LNCaP clone FGC (cell line): ENCODE measurements at regions not wholly inside any gene's neighbourhood (a gene's known extent, or its start where the extent isn't known, plus 50 kb on each side); places are given as distances from the start of the nearest gene placed in this dataset.
"Not testable (repeated sequence)": the region's sequence is repeated elsewhere in the genome, so short reads cannot be mapped to it uniquely, and the experiment has no call there.

Source experiments
- DNase-seq: peaks from one replicate; pipeline ENCODE4 v3.0.0-alpha.2; 2011; ENCODE audit warnings: low read depth
- H3K4me3 ChIP-seq: 2 replicates; pipeline ENCODE4 v1.5.1; 2011; ENCODE audit warnings: mild to moderate bottlenecking, low read depth, low read length, control low read depth
- TF ChIP-seq, protein P1 (sequence below): IDR thresholded peaks from 2 replicates; pipeline ENCODE4 v1.5.1; 2012; ENCODE audit warnings: mild to moderate bottlenecking; ENCODE audit not compliant: control insufficient read depth, insufficient read depth; ENCODE audit errors: extremely low read depth

DNA sequence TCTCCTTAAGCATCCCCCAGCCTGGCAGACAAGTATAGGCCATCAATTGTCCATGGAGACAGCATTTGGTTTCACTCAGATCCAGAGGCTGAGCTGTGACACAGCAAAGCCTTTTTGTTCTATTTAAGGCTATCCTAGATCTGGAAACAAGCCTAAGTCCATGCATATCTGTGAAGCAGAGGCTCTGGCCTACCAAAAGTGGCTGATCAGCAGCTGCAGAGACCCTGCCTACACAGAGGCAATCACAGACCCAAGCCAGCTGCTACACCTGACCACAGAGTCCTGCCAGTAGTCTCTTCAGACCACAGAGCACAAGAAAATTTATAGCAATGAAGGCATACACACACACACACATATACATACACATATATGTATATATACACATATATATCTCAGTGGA is 501.7 kb upstream of the ARPP21 start:
- no peak overlapping the region for H3K4me3 ChIP-seq
- TF ChIP-seq, protein P1, sequence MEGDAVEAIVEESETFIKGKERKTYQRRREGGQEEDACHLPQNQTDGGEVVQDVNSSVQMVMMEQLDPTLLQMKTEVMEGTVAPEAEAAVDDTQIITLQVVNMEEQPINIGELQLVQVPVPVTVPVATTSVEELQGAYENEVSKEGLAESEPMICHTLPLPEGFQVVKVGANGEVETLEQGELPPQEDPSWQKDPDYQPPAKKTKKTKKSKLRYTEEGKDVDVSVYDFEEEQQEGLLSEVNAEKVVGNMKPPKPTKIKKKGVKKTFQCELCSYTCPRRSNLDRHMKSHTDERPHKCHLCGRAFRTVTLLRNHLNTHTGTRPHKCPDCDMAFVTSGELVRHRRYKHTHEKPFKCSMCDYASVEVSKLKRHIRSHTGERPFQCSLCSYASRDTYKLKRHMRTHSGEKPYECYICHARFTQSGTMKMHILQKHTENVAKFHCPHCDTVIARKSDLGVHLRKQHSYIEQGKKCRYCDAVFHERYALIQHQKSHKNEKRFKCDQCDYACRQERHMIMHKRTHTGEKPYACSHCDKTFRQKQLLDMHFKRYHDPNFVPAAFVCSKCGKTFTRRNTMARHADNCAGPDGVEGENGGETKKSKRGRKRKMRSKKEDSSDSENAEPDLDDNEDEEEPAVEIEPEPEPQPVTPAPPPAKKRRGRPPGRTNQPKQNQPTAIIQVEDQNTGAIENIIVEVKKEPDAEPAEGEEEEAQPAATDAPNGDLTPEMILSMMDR = no peak
- DNase-seq = no peak

DNA sequence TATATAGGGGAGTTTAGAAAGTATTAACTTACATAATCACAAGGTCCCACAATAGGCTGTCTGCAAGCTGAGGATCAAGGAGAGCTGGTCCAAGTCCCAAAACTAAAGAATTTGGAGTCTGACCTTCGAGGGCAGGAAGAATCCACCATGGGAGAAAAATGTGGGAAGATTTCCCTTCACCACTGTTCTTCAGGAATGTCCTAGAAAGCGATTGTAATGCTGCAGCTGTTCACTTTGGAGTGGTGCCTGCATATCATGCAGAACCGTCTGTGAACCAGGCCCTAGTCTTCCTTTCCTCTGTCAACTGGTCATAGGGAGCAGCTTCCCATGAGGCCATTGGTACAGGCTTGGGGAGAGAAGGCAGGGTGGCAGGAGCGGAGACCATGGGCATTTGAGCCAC is 497.9 kb upstream of the ARPP21 start:
- DNase-seq = no peak
- TF ChIP-seq, protein P1 = no peak
- no peak overlapping the region for H3K4me3 ChIP-seq

DNA sequence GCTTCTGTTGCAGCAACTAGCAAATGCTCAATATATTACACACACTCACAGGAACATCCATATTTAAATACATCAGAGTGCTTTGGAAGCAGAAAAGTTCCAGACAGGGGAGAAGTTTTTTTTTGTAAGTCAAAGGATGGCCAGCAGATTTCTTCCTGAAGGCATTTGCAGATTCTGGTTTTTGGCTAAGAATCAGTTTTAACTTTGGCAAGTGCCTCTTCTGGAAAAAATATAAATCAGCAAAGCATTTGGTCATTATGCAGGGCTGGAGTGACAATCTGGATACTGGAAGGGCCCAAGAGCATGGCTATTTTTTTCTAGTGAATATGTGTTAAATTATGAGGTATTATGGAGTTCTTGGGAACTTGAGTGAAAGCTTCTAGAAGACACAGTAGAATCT is 495.3 kb upstream of the ARPP21 start:
- TF ChIP-seq, protein P1 = no peak
- no peak for DNase-seq
- no peak overlapping the region for H3K4me3 ChIP-seq

DNA sequence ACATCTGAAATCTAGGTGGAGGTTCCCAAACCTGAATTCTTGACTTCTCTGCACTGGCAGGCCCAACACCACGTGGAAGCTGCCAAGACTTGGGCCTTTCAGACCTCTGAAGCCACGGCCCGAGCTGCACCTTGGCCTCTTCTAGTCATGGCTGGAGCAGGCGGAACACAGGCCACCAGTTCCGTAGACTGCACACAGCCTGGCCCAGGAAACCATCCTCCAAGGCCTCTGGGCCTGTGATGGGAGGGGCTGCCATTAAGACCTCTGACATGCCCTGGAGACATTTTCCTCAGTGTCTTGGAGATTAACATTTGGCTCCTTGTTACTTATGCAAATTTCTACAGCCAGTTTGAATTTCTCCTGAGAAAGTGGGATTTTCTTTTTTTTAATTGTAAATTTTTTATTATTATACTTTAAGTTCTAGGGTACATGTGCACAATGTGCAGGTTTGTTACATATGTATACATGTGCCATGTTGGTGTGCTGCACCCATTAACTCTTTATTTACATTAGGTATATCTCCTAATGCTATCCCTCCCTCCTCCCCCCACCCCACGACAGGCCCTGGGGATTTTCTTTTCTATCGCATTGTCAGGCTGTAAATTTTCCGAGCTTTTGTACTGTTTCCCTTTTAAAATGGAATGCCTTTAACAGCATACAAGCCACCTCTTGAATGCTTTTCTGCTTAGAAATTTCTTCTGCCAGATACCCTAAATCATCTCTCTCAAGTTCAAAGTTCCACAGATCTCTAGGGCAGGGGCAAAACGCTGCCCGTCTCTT is 492.9 kb upstream of the ARPP21 start:
- H3K4me3 ChIP-seq, DNase-seq: not testable (repeated sequence)

DNA sequence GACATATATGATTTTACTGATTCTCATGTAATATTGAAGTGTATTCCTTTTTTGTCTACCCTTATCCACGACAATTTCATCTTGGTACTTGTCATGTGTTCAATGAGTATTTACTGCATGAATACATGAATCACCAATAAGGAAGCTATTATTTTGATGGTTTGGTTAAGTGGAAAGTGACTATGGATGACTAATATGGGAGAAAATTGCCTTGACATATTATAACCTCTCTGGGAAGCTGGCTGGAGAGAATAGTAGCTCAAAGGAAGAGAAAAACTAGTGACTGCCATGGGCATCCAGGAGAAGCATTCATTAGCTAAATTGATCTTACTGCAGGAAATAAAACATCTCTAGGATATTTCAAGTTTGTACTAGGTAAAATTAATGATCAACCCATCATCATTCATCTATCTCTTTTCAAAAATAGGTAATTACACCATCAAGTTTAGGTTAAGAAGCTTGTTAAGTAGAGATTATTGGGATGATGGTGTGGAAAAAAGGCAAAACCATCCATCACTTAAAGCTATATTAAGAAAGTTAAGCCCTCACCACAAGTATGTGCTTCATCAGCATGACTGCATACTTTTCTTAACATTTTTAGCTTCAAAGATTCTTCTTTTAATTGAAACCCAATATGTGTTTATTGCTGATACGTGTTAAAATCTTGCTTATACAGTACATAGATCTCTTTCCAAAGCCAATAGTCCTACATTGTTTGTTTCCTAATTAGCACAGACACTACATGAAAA is 455.2 kb upstream of the ARPP21 start:
- DNase-seq = no peak
- H3K4me3 ChIP-seq = no peak overlapping the region
- TF ChIP-seq, protein P1 = no peak

DNA sequence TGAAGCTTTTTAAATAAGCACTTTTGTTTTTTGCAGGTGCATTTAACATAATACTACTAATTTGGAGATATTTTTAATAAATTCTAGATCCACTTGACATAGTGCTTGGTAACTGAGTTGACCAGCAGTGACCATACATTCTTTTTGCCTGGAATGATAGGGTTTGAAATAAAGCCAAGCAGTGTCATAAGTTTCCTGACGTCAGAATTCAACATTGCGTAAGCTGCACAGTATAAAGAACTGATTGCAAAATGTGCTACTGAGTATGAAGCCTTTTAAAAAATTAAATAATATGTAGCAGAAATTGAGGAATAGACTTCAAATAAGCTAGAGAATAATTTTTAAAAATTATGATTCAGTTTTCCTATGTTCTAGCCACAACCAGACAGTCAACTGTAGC is 454.6 kb upstream of the ARPP21 start:
- TF ChIP-seq, protein P1 = no peak
- DNase-seq = no peak

DNA sequence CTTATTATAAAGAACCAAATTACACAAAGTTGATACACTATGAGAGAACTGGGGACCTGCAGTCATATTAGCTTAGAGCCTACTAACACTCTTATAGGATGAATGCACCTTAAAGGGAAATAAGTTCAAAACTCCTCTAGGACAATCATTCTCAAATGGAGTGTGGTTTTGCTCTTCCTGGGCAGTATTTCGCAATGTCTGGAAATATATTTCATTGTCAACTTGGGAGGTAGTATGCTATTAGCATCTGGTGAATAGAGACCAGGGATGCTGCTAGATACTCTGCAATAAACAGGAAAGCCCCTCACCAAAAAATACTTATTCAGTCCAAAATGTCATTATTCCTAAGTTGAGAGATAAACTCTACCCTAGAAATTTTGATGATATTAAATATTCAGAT is 451.4 kb upstream of the ARPP21 start:
- TF ChIP-seq, protein P1 = no peak
- no peak for DNase-seq
- H3K4me3 ChIP-seq = no peak overlapping the region

More for the DNA sequence above, 454.6 kb upstream of the ARPP21 start:
- H3K4me3 ChIP-seq = no peak overlapping the region
